ENCODE measurements at regions not wholly inside any gene's neighbourhood (a gene's known extent, or its start where the extent isn't known, plus 50 kb on each side); places are given as distances from the start of the nearest gene placed in this dataset.

GRCh38 chr10:111148440-111148839, 71.6 kb downstream of the ADRA2A start:
- no peak overlapping the region for H3K27ac ChIP-seq
- H3K9ac ChIP-seq (ENCODE audit: insufficient read length) = no peak overlapping the region
- no peak for DNase-seq (ENCODE audit: low read depth, low spot score)
- H3K36me3 ChIP-seq (ENCODE audit: insufficient read depth, low read length) = no peaks in the 10 kb centered on the region
- H3K4me3 ChIP-seq = no peak overlapping the region
- no peak for TF ChIP-seq FOXP2 (optimal IDR thresholded peaks at IDR 0.05; ENCODE audit: control extremely low read depth, extremely low read length, insufficient read depth)
- no peak for TF ChIP-seq POLR2AphosphoS5 (IDR thresholded peaks at IDR 0.05; ENCODE audit: borderline replicate concordance, low read depth, low read length)
- TF ChIP-seq EZH2 (IDR thresholded peaks at IDR 0.05) = no peak
- no peaks in the 10 kb centered on the region for H3K9me3 ChIP-seq (ENCODE audit: low read depth, low read length)

GRCh38 chr10:111150691-111151090, 73.9 kb downstream of the ADRA2A start:
- Histone ChIP-seq H3K9ac (ENCODE audit: insufficient read length) (no peak overlapping the region), H3K4me3 (no peak overlapping the region), H3K27ac (no peak overlapping the region), H3K36me3 (ENCODE audit: insufficient read depth, low read length) (no peaks in the 10 kb centered on the region), H3K9me3 (ENCODE audit: low read depth, low read length) (no peaks in the 10 kb centered on the region)
- no peak for DNase-seq (ENCODE audit: low read depth, low spot score)
- TF ChIP-seq FOXP2 (optimal IDR thresholded peaks at IDR 0.05; ENCODE audit: control extremely low read depth, extremely low read length, insufficient read depth) (no peak), EZH2 (IDR thresholded peaks at IDR 0.05) (no peak), POLR2AphosphoS5 (IDR thresholded peaks at IDR 0.05; ENCODE audit: borderline replicate concordance, low read depth, low read length) (no peak)

GRCh38 chr10:111151595-111152307, 74.9 kb downstream of the ADRA2A start:
- Histone ChIP-seq H3K9me3 (ENCODE audit: low read depth, low read length) (no peaks in the 10 kb centered on the region), H3K9ac (ENCODE audit: insufficient read length) (no peak overlapping the region), H3K4me3 (no peak overlapping the region), H3K27ac (no peak overlapping the region), H3K36me3 (ENCODE audit: insufficient read depth, low read length) (no peaks in the 10 kb centered on the region)
- TF ChIP-seq POLR2AphosphoS5 (IDR thresholded peaks at IDR 0.05; ENCODE audit: borderline replicate concordance, low read depth, low read length) = no peak
- DNase-seq (ENCODE audit: low read depth, low spot score) = no peak

GRCh38 chr10:111156754-111157153, 79.9 kb downstream of the ADRA2A start:
- Histone ChIP-seq H3K36me3 (ENCODE audit: insufficient read depth, low read length) (no peaks in the 10 kb centered on the region), H3K9ac (ENCODE audit: insufficient read length) (no peak overlapping the region), H3K27ac (no peak overlapping the region), H3K4me3 (no peak overlapping the region), H3K9me3 (ENCODE audit: low read depth, low read length) (no peaks in the 10 kb centered on the region)
- no peak for TF ChIP-seq EZH2 (IDR thresholded peaks at IDR 0.05)
- no peak for TF ChIP-seq POLR2AphosphoS5 (IDR thresholded peaks at IDR 0.05; ENCODE audit: borderline replicate concordance, low read depth, low read length)
- TF ChIP-seq FOXP2 (optimal IDR thresholded peaks at IDR 0.05; ENCODE audit: control extremely low read depth, extremely low read length, insufficient read depth) = no peak
- no peak for DNase-seq (ENCODE audit: low read depth, low spot score)

- no peaks in the 10 kb centered on the region for H3K36me3 ChIP-seq (ENCODE audit: insufficient read depth, low read length)
- TF ChIP-seq POLR2AphosphoS5 (IDR thresholded peaks at IDR 0.05; ENCODE audit: borderline replicate concordance, low read depth, low read length) = no peak
- TF ChIP-seq EZH2 (IDR thresholded peaks at IDR 0.05) = no peak
- no peak for TF ChIP-seq FOXP2 (optimal IDR thresholded peaks at IDR 0.05; ENCODE audit: control extremely low read depth, extremely low read length, insufficient read depth)
- no peak for DNase-seq (ENCODE audit: low read depth, low spot score)
- no peak overlapping the region for H3K9ac ChIP-seq (ENCODE audit: insufficient read length)
- no peaks in the 10 kb centered on the region for H3K9me3 ChIP-seq (ENCODE audit: low read depth, low read length)
- H3K4me3 ChIP-seq = no peak overlapping the region
- H3K27ac ChIP-seq = no peak overlapping the region
These were observed 81.8 kb downstream of the ADRA2A start for GRCh38 chr10:111158595-111158994.

- Histone ChIP-seq H3K9me3 (ENCODE audit: low read depth, low read length) (no peaks in the 10 kb centered on the region), H3K4me3 (no peak overlapping the region), H3K27ac (no peak overlapping the region), H3K36me3 (ENCODE audit: insufficient read depth, low read length) (no peaks in the 10 kb centered on the region), H3K9ac (ENCODE audit: insufficient read length) (no peak overlapping the region)
- TF ChIP-seq FOXP2 (optimal IDR thresholded peaks at IDR 0.05; ENCODE audit: control extremely low read depth, extremely low read length, insufficient read depth) (no peak), POLR2AphosphoS5 (IDR thresholded peaks at IDR 0.05; ENCODE audit: borderline replicate concordance, low read depth, low read length) (no peak), EZH2 (IDR thresholded peaks at IDR 0.05) (no peak)
- DNase-seq (ENCODE audit: low read depth, low spot score) = no peak
These were observed 84.5 kb downstream of the ADRA2A start for GRCh38 chr10:111161109-111161874.

- Histone ChIP-seq H3K9me3 (ENCODE audit: low read depth, low read length) (no peaks in the 10 kb centered on the region), H3K36me3 (ENCODE audit: insufficient read depth, low read length) (no peaks in the 10 kb centered on the region), H3K4me3 (no peak overlapping the region), H3K27ac (no peak overlapping the region), H3K9ac (ENCODE audit: insufficient read length) (no peak overlapping the region)
- no peak for DNase-seq (ENCODE audit: low read depth, low spot score)
- TF ChIP-seq EZH2 (IDR thresholded peaks at IDR 0.05) (no peak), POLR2AphosphoS5 (IDR thresholded peaks at IDR 0.05; ENCODE audit: borderline replicate concordance, low read depth, low read length) (no peak), FOXP2 (optimal IDR thresholded peaks at IDR 0.05; ENCODE audit: control extremely low read depth, extremely low read length, insufficient read depth) (no peak)
These were observed 94.4 kb downstream of the ADRA2A start for GRCh38 chr10:111171183-111171582.

GRCh38 chr10:111175787-111176186, 99.0 kb downstream of the ADRA2A start:
- H3K9ac ChIP-seq (ENCODE audit: insufficient read length) = no peak overlapping the region
- no peaks in the 10 kb centered on the region for H3K9me3 ChIP-seq (ENCODE audit: low read depth, low read length)
- no peak overlapping the region for H3K4me3 ChIP-seq
- no peak for DNase-seq (ENCODE audit: low read depth, low spot score)
- no peak overlapping the region for H3K27ac ChIP-seq
- no peaks in the 10 kb centered on the region for H3K36me3 ChIP-seq (ENCODE audit: insufficient read depth, low read length)
- no peak for TF ChIP-seq EZH2 (IDR thresholded peaks at IDR 0.05)
- no peak for TF ChIP-seq POLR2AphosphoS5 (IDR thresholded peaks at IDR 0.05; ENCODE audit: borderline replicate concordance, low read depth, low read length)
- no peak for TF ChIP-seq FOXP2 (optimal IDR thresholded peaks at IDR 0.05; ENCODE audit: control extremely low read depth, extremely low read length, insufficient read depth)
